Lung (tissue), 11 donors: ENCODE measurements at regions not wholly inside any gene's neighbourhood (a gene's known extent, or its start where the extent isn't known, plus 50 kb on each side); places are given as distances from the start of the nearest gene placed in this dataset.
A peak's percentile ranks its signal among the peaks of the same experiment; 100 is the strongest.
"Not testable (repeated sequence)": the region's sequence is repeated elsewhere in the genome, so short reads cannot be mapped to it uniquely, and the experiment has no call there.

ENCODE experiments used
- ATAC-seq: fragments of 200-7000 bp; cut with Tn5 transposase; one replicate; pipeline ENCODE4 v1.9.1; 2020; ENCODE audit warnings: moderate number of reproducible peaks; ENCODE audit not compliant: insufficient read depth, low FRiP score
- DNase-seq, 3 donors: peaks; one replicate each; pipeline ENCODE4 v3.0.0-alpha.2; 2013 to 2017
- H3K27ac ChIP-seq, 2 donors: one replicate each; pipeline ENCODE4 v1.5.1; 2013; ENCODE audit warnings: mild to moderate bottlenecking in 2 of 2, moderate library complexity in 2 of 2, control low read depth in 1 of 2, inconsistent platforms in 1 of 2, low read depth in 1 of 2, low read length in 1 of 2
- H3K27me3 ChIP-seq, 3 donors: one replicate each; pipeline ENCODE4 v1.5.1; 2013; ENCODE audit warnings: low read length in 2 of 3; ENCODE audit not compliant: control insufficient read depth in 3 of 3, insufficient read depth in 3 of 3
- H3K36me3 ChIP-seq, 4 donors: one replicate each; pipeline ENCODE4 v1.5.1; 2013; ENCODE audit warnings: low read length in 4 of 4, mild to moderate bottlenecking in 1 of 4, moderate library complexity in 1 of 4; ENCODE audit not compliant: control insufficient read depth in 4 of 4, insufficient read depth in 4 of 4
- H3K4me1 ChIP-seq, 5 donors: one replicate each; pipeline ENCODE4 v1.5.1; 2013; ENCODE audit warnings: low read length in 5 of 5, mild to moderate bottlenecking in 2 of 5, moderate library complexity in 1 of 5; ENCODE audit not compliant: control insufficient read depth in 5 of 5, insufficient read depth in 5 of 5
- H3K4me3 ChIP-seq: one replicate; pipeline ENCODE4 v1.5.1; 2013; ENCODE audit warnings: mild to moderate bottlenecking, control low read depth, moderate library complexity
- H3K9ac ChIP-seq, 2 donors: one replicate each; pipeline ENCODE4 v1.5.1; 2013; ENCODE audit warnings: low read length in 2 of 2, control low read depth in 1 of 2; ENCODE audit not compliant: insufficient read depth in 1 of 2
- H3K9me3 ChIP-seq, 4 donors: one replicate each; pipeline ENCODE4 v1.5.1; 2013; ENCODE audit warnings: low read length in 3 of 4, mild to moderate bottlenecking in 1 of 4, moderate library complexity in 1 of 4; ENCODE audit not compliant: control insufficient read depth in 4 of 4, insufficient read depth in 3 of 4
- CTCF ChIP-seq: IDR thresholded peaks from 2 replicates; pipeline ENCODE4 v1.5.1; 2012; ENCODE audit warnings: mild to moderate bottlenecking; ENCODE audit errors: control extremely low read depth, extremely low read depth
- WGBS, 2 donors: extraction: QIAGEN DNeasy Blood & Tissue Kit; methylation state at CpG; one replicate each; pipeline ENCODE4 v1.1.7; 2013; 5-methylcytosine and 5-hydroxymethylcytosine counted together
- donor health status: control.
- donor health status: control.
- donor health status: Bipolar disorder and iron deficiency.
- donor health status: healthy.
- donor health status: DM: yes; HTN: yes; CAD: no.

- WGBS, 2 donors: 8 to 13% methylated on average over 6 of the region's 6 CpGs
- H3K36me3 ChIP-seq, H3K4me1 ChIP-seq, ATAC-seq, H3K4me3 ChIP-seq, H3K9ac ChIP-seq, H3K27ac ChIP-seq, H3K27me3 ChIP-seq, DNase-seq, H3K9me3 ChIP-seq: not testable (repeated sequence)
- peak; percentile 91 for TF ChIP-seq CTCF
Measured at GRCh38 chr12:34123092-34123491, 100.8 kb downstream of the ALG10 start.

- DNase-seq: no peak
- TF ChIP-seq CTCF: no peak
- H3K9me3 ChIP-seq: peaks cover 0 to 9% (median 0%) of the 10 kb centered on the region in 4 donors
- H3K4me1 ChIP-seq: peaks cover 0 to 3% (median 0%) of the 10 kb centered on the region in 5 donors
- H3K9ac ChIP-seq: no peak overlapping the region
- H3K36me3 ChIP-seq: no peaks in the 10 kb centered on the region
- H3K4me3 ChIP-seq: no peak overlapping the region
- 90 to 93% methylated on average over 8 of the region's 8 CpGs for WGBS, 2 donors
- H3K27me3 ChIP-seq: no peaks in the 10 kb centered on the region
- no peak for ATAC-seq
- no peak overlapping the region for H3K27ac ChIP-seq
Measured at GRCh38 chr12:34124608-34125007, 102.3 kb downstream of the ALG10 start.

DNA sequence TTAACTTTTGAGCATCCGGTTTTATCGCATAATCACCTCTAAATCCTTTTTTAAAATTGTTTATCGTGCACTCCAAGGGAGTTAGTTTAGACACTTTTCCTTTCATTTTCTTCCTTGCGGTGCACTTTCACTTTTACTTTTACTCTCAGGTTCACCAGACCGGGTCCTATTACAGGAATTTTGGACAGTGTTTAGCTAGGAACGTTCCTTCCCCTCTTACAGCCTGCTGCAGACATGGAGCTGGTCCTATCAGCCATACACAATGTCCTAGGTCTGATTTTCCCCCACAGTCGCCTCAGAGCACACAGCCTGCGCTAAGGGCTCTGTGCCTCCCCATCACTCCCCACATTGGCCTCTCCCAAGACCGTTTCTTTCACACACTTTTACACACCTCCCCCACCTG lies 103.9 kb downstream of the ALG10 start:
- 58 to 69% methylated on average over 9 of the region's 9 CpGs for WGBS, 2 donors
- peaks cover 0 to 3% (median 0%) of the 10 kb centered on the region in 5 donors for H3K4me1 ChIP-seq
- no peak overlapping the region for H3K9ac ChIP-seq
- no peak for TF ChIP-seq CTCF
- H3K27ac ChIP-seq: no peak overlapping the region
- H3K9me3 ChIP-seq: peaks cover 0 to 7% (median 0%) of the 10 kb centered on the region in 4 donors
- no peaks in the 10 kb centered on the region for H3K27me3 ChIP-seq
- DNase-seq (no peak), ATAC-seq (no peak)
- no peak overlapping the region for H3K4me3 ChIP-seq
- no peaks in the 10 kb centered on the region for H3K36me3 ChIP-seq

DNA sequence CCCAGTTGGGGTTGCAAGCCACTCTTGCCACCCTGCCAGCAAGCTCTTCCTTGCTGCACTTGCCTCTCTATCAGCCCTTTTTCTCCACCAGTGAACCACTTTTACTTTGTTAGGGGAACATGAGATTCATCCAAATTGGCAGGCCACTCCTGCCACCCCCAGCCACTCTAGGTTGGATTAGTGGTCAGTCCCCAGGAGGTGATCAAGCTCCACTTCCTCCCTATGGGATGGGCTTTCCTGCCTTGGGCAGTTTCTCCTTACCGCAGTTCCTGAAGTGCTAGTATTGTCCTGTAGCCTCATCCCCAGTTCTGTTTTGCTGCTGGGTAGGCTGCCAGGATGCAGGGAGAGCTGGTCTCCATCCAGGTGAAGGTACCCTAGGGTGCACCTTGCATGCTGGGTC lies 104.5 kb downstream of the ALG10 start:
- DNase-seq: no peak
- no peak overlapping the region for H3K9ac ChIP-seq
- H3K4me1 ChIP-seq: peaks cover 0 to 3% (median 0%) of the 10 kb centered on the region in 5 donors
- no peak for ATAC-seq
- H3K27me3 ChIP-seq: no peaks in the 10 kb centered on the region
- 94 to 100% methylated on average over 1 of the region's 1 CpG for WGBS, 2 donors
- H3K36me3 ChIP-seq: no peaks in the 10 kb centered on the region
- TF ChIP-seq CTCF: no peak
- H3K27ac ChIP-seq: no peak overlapping the region
- H3K9me3 ChIP-seq: peaks cover 0 to 7% (median 0%) of the 10 kb centered on the region in 4 donors
- H3K4me3 ChIP-seq: no peak overlapping the region

GRCh38 chr12:34127379-34127778 lies 105.1 kb downstream of the ALG10 start:
- ATAC-seq, H3K9me3 ChIP-seq, H3K36me3 ChIP-seq, H3K9ac ChIP-seq, H3K27ac ChIP-seq, DNase-seq, H3K4me1 ChIP-seq, H3K27me3 ChIP-seq, H3K4me3 ChIP-seq: not testable (repeated sequence)
- WGBS, 2 donors: 50 to 54% methylated on average over 2 of the region's 2 CpGs
